ENCODE measurements at regions not wholly inside any gene's neighbourhood (a gene's known extent, or its start where the extent isn't known, plus 50 kb on each side); places are given as distances from the start of the nearest gene placed in this dataset.

DNA sequence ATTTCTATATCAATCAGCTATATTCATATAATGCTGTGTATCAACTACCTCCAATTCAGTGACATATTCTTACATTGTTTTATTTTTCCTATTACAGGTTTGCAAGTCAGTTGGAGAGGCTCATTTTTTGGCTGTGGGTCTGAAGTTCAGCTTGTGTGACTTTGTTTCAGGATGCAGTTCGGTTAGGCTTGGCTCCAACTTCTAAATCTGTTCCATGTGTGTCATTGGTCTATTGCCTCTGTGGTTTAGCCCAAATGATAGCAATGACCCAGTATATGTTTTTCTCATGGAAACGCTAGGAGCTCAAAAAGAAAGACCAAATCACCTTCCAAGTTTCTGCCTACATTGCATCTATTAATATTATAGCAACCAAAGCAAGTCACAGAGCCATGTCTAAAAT lies 848.6 kb upstream of the LRFN5 start:
- no peak for TF ChIP-seq YY1 (IDR thresholded peaks at IDR 0.05; ENCODE audit: extremely low read depth, insufficient replicate concordance, low read depth, low read length)
- TF ChIP-seq SP1 (IDR thresholded peaks at IDR 0.05; ENCODE audit: low read depth) = no peak
- TF ChIP-seq, protein P1, sequence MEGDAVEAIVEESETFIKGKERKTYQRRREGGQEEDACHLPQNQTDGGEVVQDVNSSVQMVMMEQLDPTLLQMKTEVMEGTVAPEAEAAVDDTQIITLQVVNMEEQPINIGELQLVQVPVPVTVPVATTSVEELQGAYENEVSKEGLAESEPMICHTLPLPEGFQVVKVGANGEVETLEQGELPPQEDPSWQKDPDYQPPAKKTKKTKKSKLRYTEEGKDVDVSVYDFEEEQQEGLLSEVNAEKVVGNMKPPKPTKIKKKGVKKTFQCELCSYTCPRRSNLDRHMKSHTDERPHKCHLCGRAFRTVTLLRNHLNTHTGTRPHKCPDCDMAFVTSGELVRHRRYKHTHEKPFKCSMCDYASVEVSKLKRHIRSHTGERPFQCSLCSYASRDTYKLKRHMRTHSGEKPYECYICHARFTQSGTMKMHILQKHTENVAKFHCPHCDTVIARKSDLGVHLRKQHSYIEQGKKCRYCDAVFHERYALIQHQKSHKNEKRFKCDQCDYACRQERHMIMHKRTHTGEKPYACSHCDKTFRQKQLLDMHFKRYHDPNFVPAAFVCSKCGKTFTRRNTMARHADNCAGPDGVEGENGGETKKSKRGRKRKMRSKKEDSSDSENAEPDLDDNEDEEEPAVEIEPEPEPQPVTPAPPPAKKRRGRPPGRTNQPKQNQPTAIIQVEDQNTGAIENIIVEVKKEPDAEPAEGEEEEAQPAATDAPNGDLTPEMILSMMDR (IDR thresholded peaks at IDR 0.05 in 2 of 3, conservative IDR thresholded peaks at IDR 0.05 in 1 of 3; ENCODE audit: borderline replicate concordance in 1 of 3, insufficient read depth in 1 of 3, low read depth in 2 of 3, low read length in 2 of 3) = no peak
- TF ChIP-seq, protein P2, sequence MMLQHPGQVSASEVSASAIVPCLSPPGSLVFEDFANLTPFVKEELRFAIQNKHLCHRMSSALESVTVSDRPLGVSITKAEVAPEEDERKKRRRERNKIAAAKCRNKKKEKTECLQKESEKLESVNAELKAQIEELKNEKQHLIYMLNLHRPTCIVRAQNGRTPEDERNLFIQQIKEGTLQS (IDR thresholded peaks at IDR 0.05) = no peak
- no peak for TF ChIP-seq EZH2 (IDR thresholded peaks at IDR 0.05)
- TF ChIP-seq, protein P3, sequence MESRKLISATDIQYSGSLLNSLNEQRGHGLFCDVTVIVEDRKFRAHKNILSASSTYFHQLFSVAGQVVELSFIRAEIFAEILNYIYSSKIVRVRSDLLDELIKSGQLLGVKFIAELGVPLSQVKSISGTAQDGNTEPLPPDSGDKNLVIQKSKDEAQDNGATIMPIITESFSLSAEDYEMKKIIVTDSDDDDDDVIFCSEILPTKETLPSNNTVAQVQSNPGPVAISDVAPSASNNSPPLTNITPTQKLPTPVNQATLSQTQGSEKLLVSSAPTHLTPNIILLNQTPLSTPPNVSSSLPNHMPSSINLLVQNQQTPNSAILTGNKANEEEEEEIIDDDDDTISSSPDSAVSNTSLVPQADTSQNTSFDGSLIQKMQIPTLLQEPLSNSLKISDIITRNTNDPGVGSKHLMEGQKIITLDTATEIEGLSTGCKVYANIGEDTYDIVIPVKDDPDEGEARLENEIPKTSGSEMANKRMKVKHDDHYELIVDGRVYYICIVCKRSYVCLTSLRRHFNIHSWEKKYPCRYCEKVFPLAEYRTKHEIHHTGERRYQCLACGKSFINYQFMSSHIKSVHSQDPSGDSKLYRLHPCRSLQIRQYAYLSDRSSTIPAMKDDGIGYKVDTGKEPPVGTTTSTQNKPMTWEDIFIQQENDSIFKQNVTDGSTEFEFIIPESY (IDR thresholded peaks at IDR 0.05; ENCODE audit: extremely low read depth, insufficient replicate concordance, low read length) = no peak
- TF ChIP-seq POLR2A (IDR thresholded peaks at IDR 0.05; ENCODE audit: borderline replicate concordance, extremely low read depth, insufficient read depth, insufficient read length) = no peak
- TF ChIP-seq RAD21 (IDR thresholded peaks at IDR 0.05; ENCODE audit: low read depth) = no peak
- TF ChIP-seq, protein P4, sequence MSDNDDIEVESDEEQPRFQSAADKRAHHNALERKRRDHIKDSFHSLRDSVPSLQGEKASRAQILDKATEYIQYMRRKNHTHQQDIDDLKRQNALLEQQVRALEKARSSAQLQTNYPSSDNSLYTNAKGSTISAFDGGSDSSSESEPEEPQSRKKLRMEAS (IDR thresholded peaks at IDR 0.05) = no peak
- no peak for TF ChIP-seq POLR2AphosphoS5 (IDR thresholded peaks at IDR 0.05; ENCODE audit: low read depth, low read length)
- TF ChIP-seq SRF (IDR thresholded peaks at IDR 0.05; ENCODE audit: low read depth) = no peak
- TF ChIP-seq ZNF274 (IDR thresholded peaks at IDR 0.05; ENCODE audit: low read depth, low read length) = no peak
